ENCODE measurements at regions not wholly inside any gene's neighbourhood (a gene's known extent, or its start where the extent isn't known, plus 50 kb on each side); places are given as distances from the start of the nearest gene placed in this dataset.

- ChIA-PET POLR2A (ENCODE audit: unreplicated experiment) (no interaction called here), CTCF (no interaction called here)
- Histone ChIP-seq H2AK5ac (ENCODE audit: low read depth, low read length) (no peak overlapping the region), H2AFZ (replicated peaks; ENCODE audit: low read length, poor library complexity) (no peak overlapping the region), H2BK15ac (ENCODE audit: low read depth, low read length) (no peak overlapping the region), H3K23ac (ENCODE audit: low read depth, low read length) (no peak overlapping the region), H3K9me1 (ENCODE audit: insufficient read depth, low read length) (no peaks in the 10 kb centered on the region), H3K4ac (ENCODE audit: low read depth, low read length) (no peak overlapping the region), H3K4me2 (ENCODE audit: low read depth, low read length) (no peak overlapping the region), H3K14ac (replicated peaks; ENCODE audit: low read depth, low read length) (no peak overlapping the region), H4K8ac (ENCODE audit: low read depth in 2 of 2, low read length in 2 of 2) (no peak overlapping the region), H3K56ac (ENCODE audit: extremely low read depth, insufficient read depth, low read length) (no peak overlapping the region), H3K36me3 (ENCODE audit: control insufficient read depth, insufficient read depth, low read length) (no peaks in the 10 kb centered on the region), H4K5ac (ENCODE audit: low read depth, low read length) (no peak overlapping the region), H4K91ac (ENCODE audit: insufficient read depth, low read depth, low read length) (no peak overlapping the region), H2AK9ac (replicated peaks; ENCODE audit: low read depth, low read length, poor library complexity) (no peak overlapping the region), H3K4me3 (ENCODE audit: insufficient read depth, low read depth, low read length) (no peak overlapping the region), H3K27ac (ENCODE audit: insufficient read depth, low read length) (no peak overlapping the region), H3K9ac (ENCODE audit: low read depth, low read length) (no peak overlapping the region), H3K79me1 (ENCODE audit: low read depth in 1 of 2, low read length in 2 of 2) (no peaks in the 10 kb centered on the region), H3K18ac (ENCODE audit: low read depth, low read length) (no peak overlapping the region), H4K20me1 (ENCODE audit: insufficient read depth, low read length) (no peaks in the 10 kb centered on the region), H3K4me1 (ENCODE audit: control insufficient read depth, insufficient read depth, low read length) (no peaks in the 10 kb centered on the region), H2BK20ac (ENCODE audit: low read depth, low read length) (no peak overlapping the region), H3K27me3 (ENCODE audit: control insufficient read depth, insufficient read depth, low read length) (no peaks in the 10 kb centered on the region), H2BK5ac (ENCODE audit: low read depth, low read length, poor library complexity, severe bottlenecking) (no peak overlapping the region), H2BK120ac (ENCODE audit: low read depth, low read length) (no peak overlapping the region), H3K9me3 (ENCODE audit: control insufficient read depth, insufficient read depth, low read length) (peaks cover 8% of the 10 kb centered on the region)
- intact Hi-C loops (cut with micrococcal nuclease) (no loop called here), dilution Hi-C loops (cut with HindIII; ENCODE audit: low sequenced_read_pairs, unreplicated experiment) (no loop called here), in situ Hi-C loops (cut with MboI; ENCODE audit: low sequenced_read_pairs) (no loop called here)
- no TSS peak for BruUV-seq (replicated peaks)
- DNase-seq (no peak), ATAC-seq (ENCODE audit: low read depth) (no peak)
- TF ChIP-seq POLR2A (IDR thresholded peaks at IDR 0.05; ENCODE audit: low read depth, low read length), result no peak
- no peak for TF ChIP-seq FOS (IDR thresholded peaks at IDR 0.05; ENCODE audit: low read depth, low read length)
- TF ChIP-seq CTCF (conservative IDR thresholded peaks at IDR 0.05; ENCODE audit: low read depth, low read length), result no peak
- TF ChIP-seq MAFK (IDR thresholded peaks at IDR 0.05; ENCODE audit: low read depth, low read length), result no peak
- TF ChIP-seq BHLHE40 (IDR thresholded peaks at IDR 0.05; ENCODE audit: low read depth, low read length), result no peak
- TF ChIP-seq RFX5 (IDR thresholded peaks at IDR 0.05; ENCODE audit: low read depth, low read length), result no peak
- TF ChIP-seq CEBPB (IDR thresholded peaks at IDR 0.05; ENCODE audit: low read depth, low read length), result no peak
- no peak for TF ChIP-seq RAD21 (IDR thresholded peaks at IDR 0.05; ENCODE audit: low read length)
- TF ChIP-seq, protein P1, sequence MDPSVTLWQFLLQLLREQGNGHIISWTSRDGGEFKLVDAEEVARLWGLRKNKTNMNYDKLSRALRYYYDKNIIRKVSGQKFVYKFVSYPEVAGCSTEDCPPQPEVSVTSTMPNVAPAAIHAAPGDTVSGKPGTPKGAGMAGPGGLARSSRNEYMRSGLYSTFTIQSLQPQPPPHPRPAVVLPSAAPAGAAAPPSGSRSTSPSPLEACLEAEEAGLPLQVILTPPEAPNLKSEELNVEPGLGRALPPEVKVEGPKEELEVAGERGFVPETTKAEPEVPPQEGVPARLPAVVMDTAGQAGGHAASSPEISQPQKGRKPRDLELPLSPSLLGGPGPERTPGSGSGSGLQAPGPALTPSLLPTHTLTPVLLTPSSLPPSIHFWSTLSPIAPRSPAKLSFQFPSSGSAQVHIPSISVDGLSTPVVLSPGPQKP (IDR thresholded peaks at IDR 0.05; ENCODE audit: borderline replicate concordance, low read depth, low read length), result no peak
- no peak for TF ChIP-seq MAZ (IDR thresholded peaks at IDR 0.05; ENCODE audit: borderline replicate concordance, low read depth, low read length)
- TF ChIP-seq NFE2L2 (IDR thresholded peaks at IDR 0.05; ENCODE audit: low read depth, low read length), result no peak
- TF ChIP-seq CHD1 (IDR thresholded peaks at IDR 0.05; ENCODE audit: low read depth, low read length), result no peak
- TF ChIP-seq RCOR1 (IDR thresholded peaks at IDR 0.05; ENCODE audit: insufficient replicate concordance, low read length), result no peak
- no peak for TF ChIP-seq SMC3 (IDR thresholded peaks at IDR 0.05; ENCODE audit: low read depth, low read length)
- no peak for TF ChIP-seq MXI1 (IDR thresholded peaks at IDR 0.05; ENCODE audit: borderline replicate concordance, low read depth, low read length)
- TF ChIP-seq, protein P2, sequence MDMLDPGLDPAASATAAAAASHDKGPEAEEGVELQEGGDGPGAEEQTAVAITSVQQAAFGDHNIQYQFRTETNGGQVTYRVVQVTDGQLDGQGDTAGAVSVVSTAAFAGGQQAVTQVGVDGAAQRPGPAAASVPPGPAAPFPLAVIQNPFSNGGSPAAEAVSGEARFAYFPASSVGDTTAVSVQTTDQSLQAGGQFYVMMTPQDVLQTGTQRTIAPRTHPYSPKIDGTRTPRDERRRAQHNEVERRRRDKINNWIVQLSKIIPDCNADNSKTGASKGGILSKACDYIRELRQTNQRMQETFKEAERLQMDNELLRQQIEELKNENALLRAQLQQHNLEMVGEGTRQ (IDR thresholded peaks at IDR 0.05; ENCODE audit: low read depth, low read length), result no peak
- WGBS, 2 experiments (ENCODE audit: extremely low coverage in 2 of 2, insufficient read length in 1 of 2), result no CpG with 5 or more reads among the region's 4 CpGs
These were observed 150.2 kb upstream of the KCNH8 start for GRCh38 chr3:18998069-18998468.
